ENCODE measurements at regions not wholly inside any gene's neighbourhood (a gene's known extent, or its start where the extent isn't known, plus 50 kb on each side); places are given as distances from the start of the nearest gene placed in this dataset.

DNA sequence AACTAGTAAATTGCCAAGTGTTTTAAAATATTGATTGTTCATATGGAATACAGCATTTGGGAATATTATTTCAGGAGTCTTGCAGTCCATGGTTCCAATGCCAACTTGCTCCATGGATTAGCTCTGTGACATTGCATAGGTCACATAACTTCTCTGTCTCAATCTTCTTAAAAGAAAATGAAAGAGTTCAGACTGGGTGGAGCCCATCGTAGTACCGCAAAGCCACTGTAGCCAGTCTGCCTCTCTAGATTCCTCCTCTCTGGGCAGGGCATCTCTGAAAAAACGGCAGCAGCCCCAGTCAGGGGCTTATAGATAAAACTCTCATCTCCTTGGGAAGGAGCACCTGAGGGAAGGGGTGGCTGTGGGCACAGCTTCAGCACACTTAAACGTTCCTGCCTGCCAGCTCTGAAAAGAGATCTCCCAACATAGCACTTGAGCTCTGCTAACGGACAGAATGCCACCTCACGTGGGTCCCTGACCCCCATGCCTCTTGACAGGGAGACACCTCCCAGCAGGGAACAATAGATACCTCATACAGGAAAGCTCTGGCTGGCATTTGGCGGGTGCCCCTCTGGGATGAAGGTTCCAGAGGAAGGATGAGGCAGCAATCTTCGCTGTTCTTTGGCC, 168.8 kb upstream of the CNTN4 start (continued):
- TF ChIP-seq, protein P1, sequence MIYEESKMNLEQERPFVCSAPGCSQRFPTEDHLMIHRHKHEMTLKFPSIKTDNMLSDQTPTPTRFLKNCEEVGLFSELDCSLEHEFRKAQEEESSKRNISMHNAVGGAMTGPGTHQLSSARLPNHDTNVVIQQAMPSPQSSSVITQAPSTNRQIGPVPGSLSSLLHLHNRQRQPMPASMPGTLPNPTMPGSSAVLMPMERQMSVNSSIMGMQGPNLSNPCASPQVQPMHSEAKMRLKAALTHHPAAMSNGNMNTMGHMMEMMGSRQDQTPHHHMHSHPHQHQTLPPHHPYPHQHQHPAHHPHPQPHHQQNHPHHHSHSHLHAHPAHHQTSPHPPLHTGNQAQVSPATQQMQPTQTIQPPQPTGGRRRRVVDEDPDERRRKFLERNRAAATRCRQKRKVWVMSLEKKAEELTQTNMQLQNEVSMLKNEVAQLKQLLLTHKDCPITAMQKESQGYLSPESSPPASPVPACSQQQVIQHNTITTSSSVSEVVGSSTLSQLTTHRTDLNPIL (CRISPR knock-in tag; IDR thresholded peaks at IDR 0.05; ENCODE audit: low read depth) = no peak
- TF ChIP-seq TOX (CRISPR knock-in tag; IDR thresholded peaks at IDR 0.05; ENCODE audit: borderline replicate concordance) = no peak
- TF ChIP-seq ZFP30 (CRISPR knock-in tag; IDR thresholded peaks at IDR 0.05) = no peak
- no peak for TF ChIP-seq TCF4 (CRISPR knock-in tag; IDR thresholded peaks at IDR 0.05; ENCODE audit: borderline replicate concordance)
- no peak for TF ChIP-seq BACH2 (CRISPR knock-in tag; IDR thresholded peaks at IDR 0.05; ENCODE audit: borderline replicate concordance)
- TF ChIP-seq ZNF70 (CRISPR knock-in tag; IDR thresholded peaks at IDR 0.05) = no peak
- TF ChIP-seq, protein P2, sequence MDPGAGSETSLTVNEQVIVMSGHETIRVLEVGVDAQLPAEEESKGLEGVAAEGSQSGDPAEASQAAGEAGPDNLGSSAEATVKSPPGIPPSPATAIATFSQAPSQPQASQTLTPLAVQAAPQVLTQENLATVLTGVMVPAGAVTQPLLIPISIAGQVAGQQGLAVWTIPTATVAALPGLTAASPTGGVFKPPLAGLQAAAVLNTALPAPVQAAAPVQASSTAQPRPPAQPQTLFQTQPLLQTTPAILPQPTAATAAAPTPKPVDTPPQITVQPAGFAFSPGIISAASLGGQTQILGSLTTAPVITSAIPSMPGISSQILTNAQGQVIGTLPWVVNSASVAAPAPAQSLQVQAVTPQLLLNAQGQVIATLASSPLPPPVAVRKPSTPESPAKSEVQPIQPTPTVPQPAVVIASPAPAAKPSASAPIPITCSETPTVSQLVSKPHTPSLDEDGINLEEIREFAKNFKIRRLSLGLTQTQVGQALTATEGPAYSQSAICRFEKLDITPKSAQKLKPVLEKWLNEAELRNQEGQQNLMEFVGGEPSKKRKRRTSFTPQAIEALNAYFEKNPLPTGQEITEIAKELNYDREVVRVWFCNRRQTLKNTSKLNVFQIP (CRISPR knock-in tag; IDR thresholded peaks at IDR 0.05; ENCODE audit: borderline replicate concordance, low read depth) = no peak
- no peak for TF ChIP-seq RARB (CRISPR knock-in tag; IDR thresholded peaks at IDR 0.05)

DNA sequence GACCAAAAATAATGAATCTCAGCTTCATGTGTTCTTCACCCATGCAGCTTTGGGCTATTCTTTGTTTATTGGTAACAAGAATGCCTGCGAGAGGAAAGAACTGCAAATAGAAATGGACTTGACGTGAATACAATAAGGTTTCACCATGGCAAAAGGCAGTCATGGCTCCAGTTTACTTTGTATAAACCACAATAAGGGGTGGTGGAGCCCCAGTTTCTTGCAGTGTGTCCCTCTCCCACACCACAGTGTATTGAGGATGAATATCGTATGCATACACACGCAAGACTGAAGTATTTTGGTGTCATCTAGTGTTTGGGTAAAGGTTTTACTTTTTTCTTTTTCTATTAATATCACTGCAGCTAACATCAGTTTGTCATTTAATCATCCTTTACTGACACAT, 159.7 kb upstream of the CNTN4 start:
- no peak for ATAC-seq
- TF ChIP-seq, protein P3, sequence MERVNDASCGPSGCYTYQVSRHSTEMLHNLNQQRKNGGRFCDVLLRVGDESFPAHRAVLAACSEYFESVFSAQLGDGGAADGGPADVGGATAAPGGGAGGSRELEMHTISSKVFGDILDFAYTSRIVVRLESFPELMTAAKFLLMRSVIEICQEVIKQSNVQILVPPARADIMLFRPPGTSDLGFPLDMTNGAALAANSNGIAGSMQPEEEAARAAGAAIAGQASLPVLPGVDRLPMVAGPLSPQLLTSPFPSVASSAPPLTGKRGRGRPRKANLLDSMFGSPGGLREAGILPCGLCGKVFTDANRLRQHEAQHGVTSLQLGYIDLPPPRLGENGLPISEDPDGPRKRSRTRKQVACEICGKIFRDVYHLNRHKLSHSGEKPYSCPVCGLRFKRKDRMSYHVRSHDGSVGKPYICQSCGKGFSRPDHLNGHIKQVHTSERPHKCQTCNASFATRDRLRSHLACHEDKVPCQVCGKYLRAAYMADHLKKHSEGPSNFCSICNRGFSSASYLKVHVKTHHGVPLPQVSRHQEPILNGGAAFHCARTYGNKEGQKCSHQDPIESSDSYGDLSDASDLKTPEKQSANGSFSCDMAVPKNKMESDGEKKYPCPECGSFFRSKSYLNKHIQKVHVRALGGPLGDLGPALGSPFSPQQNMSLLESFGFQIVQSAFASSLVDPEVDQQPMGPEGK (CRISPR knock-in tag; IDR thresholded peaks at IDR 0.05; ENCODE audit: borderline replicate concordance) = no peak
- TF ChIP-seq OSR1 (CRISPR knock-in tag; IDR thresholded peaks at IDR 0.05) (no peak), CSDC2 (CRISPR knock-in tag; IDR thresholded peaks at IDR 0.05) (no peak)
- TF ChIP-seq, protein P4, sequence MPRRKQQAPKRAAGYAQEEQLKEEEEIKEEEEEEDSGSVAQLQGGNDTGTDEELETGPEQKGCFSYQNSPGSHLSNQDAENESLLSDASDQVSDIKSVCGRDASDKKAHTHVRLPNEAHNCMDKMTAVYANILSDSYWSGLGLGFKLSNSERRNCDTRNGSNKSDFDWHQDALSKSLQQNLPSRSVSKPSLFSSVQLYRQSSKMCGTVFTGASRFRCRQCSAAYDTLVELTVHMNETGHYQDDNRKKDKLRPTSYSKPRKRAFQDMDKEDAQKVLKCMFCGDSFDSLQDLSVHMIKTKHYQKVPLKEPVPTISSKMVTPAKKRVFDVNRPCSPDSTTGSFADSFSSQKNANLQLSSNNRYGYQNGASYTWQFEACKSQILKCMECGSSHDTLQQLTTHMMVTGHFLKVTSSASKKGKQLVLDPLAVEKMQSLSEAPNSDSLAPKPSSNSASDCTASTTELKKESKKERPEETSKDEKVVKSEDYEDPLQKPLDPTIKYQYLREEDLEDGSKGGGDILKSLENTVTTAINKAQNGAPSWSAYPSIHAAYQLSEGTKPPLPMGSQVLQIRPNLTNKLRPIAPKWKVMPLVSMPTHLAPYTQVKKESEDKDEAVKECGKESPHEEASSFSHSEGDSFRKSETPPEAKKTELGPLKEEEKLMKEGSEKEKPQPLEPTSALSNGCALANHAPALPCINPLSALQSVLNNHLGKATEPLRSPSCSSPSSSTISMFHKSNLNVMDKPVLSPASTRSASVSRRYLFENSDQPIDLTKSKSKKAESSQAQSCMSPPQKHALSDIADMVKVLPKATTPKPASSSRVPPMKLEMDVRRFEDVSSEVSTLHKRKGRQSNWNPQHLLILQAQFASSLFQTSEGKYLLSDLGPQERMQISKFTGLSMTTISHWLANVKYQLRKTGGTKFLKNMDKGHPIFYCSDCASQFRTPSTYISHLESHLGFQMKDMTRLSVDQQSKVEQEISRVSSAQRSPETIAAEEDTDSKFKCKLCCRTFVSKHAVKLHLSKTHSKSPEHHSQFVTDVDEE (CRISPR knock-in tag; IDR thresholded peaks at IDR 0.05) = no peak

DNA sequence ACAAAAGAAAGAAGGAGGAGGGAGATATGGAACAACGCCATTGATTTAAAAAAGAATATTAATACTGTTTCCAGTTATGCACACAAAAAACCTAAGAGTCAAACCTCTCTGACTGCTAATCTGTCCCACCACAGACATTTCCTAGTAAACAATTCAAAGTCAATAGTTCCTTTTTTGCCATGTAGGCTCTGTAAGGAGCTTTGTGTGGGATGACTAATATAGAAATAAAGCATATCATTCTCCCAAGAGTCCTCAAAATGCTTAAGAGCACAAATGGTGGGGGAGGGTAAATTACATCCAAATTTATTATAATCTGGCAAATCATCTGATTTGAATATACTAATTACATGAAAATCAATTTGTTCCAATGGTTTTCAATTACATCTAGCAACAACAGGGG, 155.9 kb upstream of the CNTN4 start:
- TF ChIP-seq ISL1 (CRISPR knock-in tag; IDR thresholded peaks at IDR 0.05) (no peak), GLIS3 (CRISPR knock-in tag; IDR thresholded peaks at IDR 0.05) (no peak), ARNTL (CRISPR knock-in tag; IDR thresholded peaks at IDR 0.05; ENCODE audit: borderline replicate concordance, low read depth) (no peak), ESRRG (CRISPR knock-in tag; IDR thresholded peaks at IDR 0.05) (no peak), ZNF8 (CRISPR knock-in tag; IDR thresholded peaks at IDR 0.05) (no peak), TOX (CRISPR knock-in tag; IDR thresholded peaks at IDR 0.05; ENCODE audit: borderline replicate concordance) (no peak), ZFP30 (CRISPR knock-in tag; IDR thresholded peaks at IDR 0.05) (no peak), SNAI2 (CRISPR knock-in tag; IDR thresholded peaks at IDR 0.05) (no peak)
- TF ChIP-seq, protein P3 (CRISPR knock-in tag; IDR thresholded peaks at IDR 0.05; ENCODE audit: borderline replicate concordance) = no peak
- TF ChIP-seq, protein P5, sequence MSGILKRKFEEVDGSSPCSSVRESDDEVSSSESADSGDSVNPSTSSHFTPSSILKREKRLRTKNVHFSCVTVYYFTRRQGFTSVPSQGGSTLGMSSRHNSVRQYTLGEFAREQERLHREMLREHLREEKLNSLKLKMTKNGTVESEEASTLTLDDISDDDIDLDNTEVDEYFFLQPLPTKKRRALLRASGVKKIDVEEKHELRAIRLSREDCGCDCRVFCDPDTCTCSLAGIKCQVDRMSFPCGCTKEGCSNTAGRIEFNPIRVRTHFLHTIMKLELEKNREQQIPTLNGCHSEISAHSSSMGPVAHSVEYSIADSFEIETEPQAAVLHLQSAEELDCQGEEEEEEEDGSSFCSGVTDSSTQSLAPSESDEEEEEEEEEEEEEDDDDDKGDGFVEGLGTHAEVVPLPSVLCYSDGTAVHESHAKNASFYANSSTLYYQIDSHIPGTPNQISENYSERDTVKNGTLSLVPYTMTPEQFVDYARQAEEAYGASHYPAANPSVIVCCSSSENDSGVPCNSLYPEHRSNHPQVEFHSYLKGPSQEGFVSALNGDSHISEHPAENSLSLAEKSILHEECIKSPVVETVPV (CRISPR knock-in tag; IDR thresholded peaks at IDR 0.05) = no peak
- TF ChIP-seq, protein P1 (CRISPR knock-in tag; IDR thresholded peaks at IDR 0.05; ENCODE audit: low read depth) = no peak
- no peak for ATAC-seq

All from SK-N-SH treated with all-trans-retinoic acid at 6 μM for 48 hours (cell line).